SK-N-MC (cell line): ENCODE measurements at regions not wholly inside any gene's neighbourhood (a gene's known extent, or its start where the extent isn't known, plus 50 kb on each side); places are given as distances from the start of the nearest gene placed in this dataset.

Experiments
- EZH2 ChIP-seq: fragments of 200-600 bp; sonication (generic); IDR thresholded peaks from one replicate; pipeline ENCODE4 v1.6.1; 2017; ENCODE audit warnings: antibody characterized with exemption
- FOXP2 ChIP-seq: optimal IDR thresholded peaks from 2 replicates; pipeline ENCODE3; 2011; ENCODE audit warnings: mild to moderate bottlenecking, moderate library complexity; ENCODE audit not compliant: insufficient read depth; ENCODE audit errors: extremely low read length, control extremely low read depth
- POLR2AphosphoS5 ChIP-seq: IDR thresholded peaks from 2 replicates; pipeline ENCODE4 v1.6.1; 2012; ENCODE audit warnings: mild to moderate bottlenecking, low read depth, low read length, borderline replicate concordance

DNA sequence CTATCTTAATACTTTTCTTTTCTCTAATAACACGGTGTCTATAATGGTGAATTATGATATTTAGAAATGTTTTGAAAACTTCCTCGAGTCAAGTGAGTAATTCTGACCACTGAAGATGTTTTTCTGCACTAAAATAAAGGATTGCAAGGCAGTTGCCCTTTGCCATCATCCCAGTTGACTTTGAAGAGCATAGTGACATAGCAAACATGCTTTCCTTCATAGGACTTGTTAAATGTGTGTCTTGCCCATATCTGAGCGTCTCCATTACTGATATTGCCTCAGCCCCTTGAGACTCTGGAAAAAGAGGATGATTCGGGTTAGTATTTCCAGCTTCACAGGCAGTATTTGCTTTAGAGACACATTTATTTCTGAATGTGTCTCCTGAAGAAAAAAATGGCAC, 125.2 kb upstream of the MCHR2 start:
- TF ChIP-seq EZH2 = no peak
- no peak for TF ChIP-seq POLR2AphosphoS5
- TF ChIP-seq FOXP2 = no peak
